HCT116 (cell line): ENCODE measurements at regions not wholly inside any gene's neighbourhood (a gene's known extent, or its start where the extent isn't known, plus 50 kb on each side); places are given as distances from the start of the nearest gene placed in this dataset.

Experiments
- EGR1 ChIP-seq: IDR thresholded peaks from 2 replicates; pipeline ENCODE4 v1.6.1; 2012; ENCODE audit warnings: low read depth
- EZH2 ChIP-seq: fragments of 200-600 bp; sonication (generic); IDR thresholded peaks from 2 replicates; pipeline ENCODE4 v1.6.1; 2017; ENCODE audit warnings: antibody characterized with exemption, mixed run types
- POLR2A ChIP-seq: IDR thresholded peaks from 2 replicates; pipeline ENCODE4 v1.7.0; 2011; ENCODE audit warnings: borderline replicate concordance; ENCODE audit not compliant: insufficient read depth, insufficient read length; ENCODE audit errors: extremely low read depth
- POLR2AphosphoS5 ChIP-seq: IDR thresholded peaks from 2 replicates; pipeline ENCODE4 v1.6.1; 2011; ENCODE audit warnings: mild to moderate bottlenecking, low read depth, low read length, moderate library complexity
- RAD21 ChIP-seq: IDR thresholded peaks from 2 replicates; pipeline ENCODE4 v1.6.1; 2012; ENCODE audit warnings: low read depth, mild to moderate bottlenecking
- TF ChIP-seq, protein P1 (sequence below), 3 experiments: fragments of 200-600 bp in 1 of 3; sonication (generic) in 1 of 3; IDR thresholded peaks in 2 of 3; conservative IDR thresholded peaks in 1 of 3; 2 replicates each; pipeline ENCODE4 v1.5.1; 2012 to 2017; ENCODE audit warnings: low read depth in 2 of 3, low read length in 2 of 3, antibody characterized with exemption in 1 of 3, borderline replicate concordance in 1 of 3, control low read depth in 1 of 3, mild to moderate bottlenecking in 1 of 3, mixed read lengths in 1 of 3, mixed run types in 1 of 3, moderate library complexity in 1 of 3; ENCODE audit not compliant: insufficient read depth in 1 of 3
- TF ChIP-seq, protein P2 (sequence below): IDR thresholded peaks from 2 replicates; pipeline ENCODE4 v1.6.1; 2012
- TF ChIP-seq, protein P3 (sequence below): IDR thresholded peaks from 2 replicates; pipeline ENCODE4 v1.6.1; 2012; ENCODE audit warnings: low read depth

DNA sequence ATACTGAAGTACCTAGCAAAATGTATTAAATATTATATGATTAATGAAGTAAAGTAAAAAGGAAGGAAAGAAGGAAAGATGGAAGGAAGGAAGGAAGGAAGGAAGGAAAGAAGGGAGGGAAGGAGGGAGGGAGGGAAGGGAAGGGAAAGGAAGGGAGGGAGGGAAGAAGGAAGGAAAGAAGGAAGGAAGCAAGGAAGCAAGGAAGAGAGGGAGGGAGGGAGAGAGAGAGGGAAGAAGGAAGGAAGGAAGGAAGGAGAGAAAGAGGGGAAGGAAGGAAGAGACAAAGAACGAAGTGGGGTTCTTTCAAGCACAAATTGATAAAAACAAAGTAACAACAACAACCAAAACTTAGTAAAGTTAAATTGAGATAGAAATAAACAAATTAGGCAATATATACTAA is 622.3 kb upstream of the ADGRB3 start:
- no peak for TF ChIP-seq POLR2AphosphoS5
- TF ChIP-seq, protein P1, sequence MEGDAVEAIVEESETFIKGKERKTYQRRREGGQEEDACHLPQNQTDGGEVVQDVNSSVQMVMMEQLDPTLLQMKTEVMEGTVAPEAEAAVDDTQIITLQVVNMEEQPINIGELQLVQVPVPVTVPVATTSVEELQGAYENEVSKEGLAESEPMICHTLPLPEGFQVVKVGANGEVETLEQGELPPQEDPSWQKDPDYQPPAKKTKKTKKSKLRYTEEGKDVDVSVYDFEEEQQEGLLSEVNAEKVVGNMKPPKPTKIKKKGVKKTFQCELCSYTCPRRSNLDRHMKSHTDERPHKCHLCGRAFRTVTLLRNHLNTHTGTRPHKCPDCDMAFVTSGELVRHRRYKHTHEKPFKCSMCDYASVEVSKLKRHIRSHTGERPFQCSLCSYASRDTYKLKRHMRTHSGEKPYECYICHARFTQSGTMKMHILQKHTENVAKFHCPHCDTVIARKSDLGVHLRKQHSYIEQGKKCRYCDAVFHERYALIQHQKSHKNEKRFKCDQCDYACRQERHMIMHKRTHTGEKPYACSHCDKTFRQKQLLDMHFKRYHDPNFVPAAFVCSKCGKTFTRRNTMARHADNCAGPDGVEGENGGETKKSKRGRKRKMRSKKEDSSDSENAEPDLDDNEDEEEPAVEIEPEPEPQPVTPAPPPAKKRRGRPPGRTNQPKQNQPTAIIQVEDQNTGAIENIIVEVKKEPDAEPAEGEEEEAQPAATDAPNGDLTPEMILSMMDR (IDR thresholded peaks at IDR 0.05 in 2 of 3, conservative IDR thresholded peaks at IDR 0.05 in 1 of 3; ENCODE audit: borderline replicate concordance in 1 of 3, insufficient read depth in 1 of 3, low read depth in 2 of 3, low read length in 2 of 3): no peak
- TF ChIP-seq, protein P2, sequence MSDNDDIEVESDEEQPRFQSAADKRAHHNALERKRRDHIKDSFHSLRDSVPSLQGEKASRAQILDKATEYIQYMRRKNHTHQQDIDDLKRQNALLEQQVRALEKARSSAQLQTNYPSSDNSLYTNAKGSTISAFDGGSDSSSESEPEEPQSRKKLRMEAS: no peak
- no peak for TF ChIP-seq POLR2A
- TF ChIP-seq EZH2: no peak
- TF ChIP-seq EGR1: no peak
- TF ChIP-seq, protein P3, sequence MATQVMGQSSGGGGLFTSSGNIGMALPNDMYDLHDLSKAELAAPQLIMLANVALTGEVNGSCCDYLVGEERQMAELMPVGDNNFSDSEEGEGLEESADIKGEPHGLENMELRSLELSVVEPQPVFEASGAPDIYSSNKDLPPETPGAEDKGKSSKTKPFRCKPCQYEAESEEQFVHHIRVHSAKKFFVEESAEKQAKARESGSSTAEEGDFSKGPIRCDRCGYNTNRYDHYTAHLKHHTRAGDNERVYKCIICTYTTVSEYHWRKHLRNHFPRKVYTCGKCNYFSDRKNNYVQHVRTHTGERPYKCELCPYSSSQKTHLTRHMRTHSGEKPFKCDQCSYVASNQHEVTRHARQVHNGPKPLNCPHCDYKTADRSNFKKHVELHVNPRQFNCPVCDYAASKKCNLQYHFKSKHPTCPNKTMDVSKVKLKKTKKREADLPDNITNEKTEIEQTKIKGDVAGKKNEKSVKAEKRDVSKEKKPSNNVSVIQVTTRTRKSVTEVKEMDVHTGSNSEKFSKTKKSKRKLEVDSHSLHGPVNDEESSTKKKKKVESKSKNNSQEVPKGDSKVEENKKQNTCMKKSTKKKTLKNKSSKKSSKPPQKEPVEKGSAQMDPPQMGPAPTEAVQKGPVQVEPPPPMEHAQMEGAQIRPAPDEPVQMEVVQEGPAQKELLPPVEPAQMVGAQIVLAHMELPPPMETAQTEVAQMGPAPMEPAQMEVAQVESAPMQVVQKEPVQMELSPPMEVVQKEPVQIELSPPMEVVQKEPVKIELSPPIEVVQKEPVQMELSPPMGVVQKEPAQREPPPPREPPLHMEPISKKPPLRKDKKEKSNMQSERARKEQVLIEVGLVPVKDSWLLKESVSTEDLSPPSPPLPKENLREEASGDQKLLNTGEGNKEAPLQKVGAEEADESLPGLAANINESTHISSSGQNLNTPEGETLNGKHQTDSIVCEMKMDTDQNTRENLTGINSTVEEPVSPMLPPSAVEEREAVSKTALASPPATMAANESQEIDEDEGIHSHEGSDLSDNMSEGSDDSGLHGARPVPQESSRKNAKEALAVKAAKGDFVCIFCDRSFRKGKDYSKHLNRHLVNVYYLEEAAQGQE: no peak
- no peak for TF ChIP-seq RAD21
